Suprapubic skin (tissue), 4 donors: ENCODE measurements at regions not wholly inside any gene's neighbourhood (a gene's known extent, or its start where the extent isn't known, plus 50 kb on each side); places are given as distances from the start of the nearest gene placed in this dataset.

ENCODE experiments used
- DNase-seq, 2 donors: peaks; one replicate each; pipeline ENCODE4 v3.0.0-alpha.2; 2019; ENCODE audit warnings: low spot score in 2 of 2
- H3K27ac ChIP-seq: fragments of 200-600 bp; sonication (generic); one replicate; pipeline ENCODE4 v1.5.1; 2019
- H3K27me3 ChIP-seq: fragments of 200-600 bp; sonication (generic); one replicate; pipeline ENCODE4 v1.5.1; 2019
- H3K36me3 ChIP-seq: fragments of 200-600 bp; sonication (generic); one replicate; pipeline ENCODE4 v1.5.1; 2019
- H3K4me1 ChIP-seq: fragments of 200-600 bp; sonication (generic); one replicate; pipeline ENCODE4 v1.5.1; 2019
- H3K4me3 ChIP-seq: fragments of 200-600 bp; sonication (generic); one replicate; pipeline ENCODE4 v1.5.1; 2019; ENCODE audit warnings: mild to moderate bottlenecking
- H3K9me3 ChIP-seq: fragments of 200-600 bp; sonication (generic); one replicate; pipeline ENCODE4 v1.5.1; 2019
- CTCF ChIP-seq, 2 donors: fragments of 200-600 bp in 1 of 2; fragments of 450-650 bp in 1 of 2; sonication (generic) in 1 of 2; IDR thresholded peaks; one replicate each; pipeline ENCODE4 v1.5.1; 2016 to 2019; ENCODE audit warnings: antibody characterized with exemption in 2 of 2, mild to moderate bottlenecking in 1 of 2, moderate library complexity in 1 of 2
- EP300 ChIP-seq: sonication (generic); formaldehyde crosslinking; IDR thresholded peaks from one replicate; pipeline ENCODE4 v1.6.1; 2017; ENCODE audit warnings: antibody characterized with exemption
- POLR2A ChIP-seq, 2 donors: fragments of 450-650 bp; IDR thresholded peaks; one replicate each; pipeline ENCODE4 v1.6.1; 2017; ENCODE audit warnings: antibody characterized with exemption in 2 of 2, mild to moderate bottlenecking in 2 of 2, moderate library complexity in 2 of 2
- POLR2AphosphoS5 ChIP-seq, 3 donors: sonication (generic); formaldehyde crosslinking; IDR thresholded peaks; one replicate each; pipeline ENCODE4 v1.6.1; 2017; ENCODE audit warnings: antibody characterized with exemption in 3 of 3
- WGBS: methylation state at CpG from one replicate; pipeline ENCODE4 v1.1.5; 2018; 5-methylcytosine and 5-hydroxymethylcytosine counted together

GRCh38 chr5:167286891-167287290 lies 1004.6 kb upstream of the WWC1 start:
- Histone ChIP-seq H3K27ac (no peak overlapping the region), H3K36me3 (no peaks in the 10 kb centered on the region)

GRCh38 chr5:167290478-167290877 lies 1001.0 kb upstream of the WWC1 start:
- DNase-seq, result no peak
- no peak overlapping the region for H3K4me3 ChIP-seq
- H3K4me1 ChIP-seq, result peaks cover 18% of the 10 kb centered on the region
- no peak overlapping the region for H3K27ac ChIP-seq
- no peak for TF ChIP-seq CTCF (IDR thresholded peaks at IDR 0.05)
- TF ChIP-seq EP300, result no peak
- no peak for TF ChIP-seq POLR2AphosphoS5 (IDR thresholded peaks at IDR 0.05)
- TF ChIP-seq POLR2A (IDR thresholded peaks at IDR 0.05), result no peak
- no peaks in the 10 kb centered on the region for H3K27me3 ChIP-seq
- 75% methylated on average over 1 of the region's 1 CpG for WGBS
- H3K9me3 ChIP-seq, result no peaks in the 10 kb centered on the region
- H3K36me3 ChIP-seq, result no peaks in the 10 kb centered on the region

More at GRCh38 chr5:167286891-167287290, 1004.6 kb upstream of the WWC1 start:
- TF ChIP-seq POLR2A (IDR thresholded peaks at IDR 0.05), result no peak
- TF ChIP-seq EP300, result no peak
- no peak for TF ChIP-seq POLR2AphosphoS5 (IDR thresholded peaks at IDR 0.05)
- TF ChIP-seq CTCF (IDR thresholded peaks at IDR 0.05), result no peak
- WGBS, result 91% methylated on average over 1 of the region's 1 CpG
- Histone ChIP-seq H3K27me3 (no peaks in the 10 kb centered on the region), H3K4me1 (no peaks in the 10 kb centered on the region), H3K4me3 (no peak overlapping the region), H3K9me3 (no peaks in the 10 kb centered on the region)
- DNase-seq, result no peak

- H3K27ac ChIP-seq, result peak overlapping the region; percentile 6
- H3K9me3 ChIP-seq, result no peaks in the 10 kb centered on the region
- no peaks in the 10 kb centered on the region for H3K36me3 ChIP-seq
- no peak overlapping the region for H3K4me3 ChIP-seq
- H3K4me1 ChIP-seq, result peaks cover 31% of the 10 kb centered on the region
- WGBS, result 19% methylated on average over 3 of the region's 3 CpGs
- no peaks in the 10 kb centered on the region for H3K27me3 ChIP-seq
- no peak for TF ChIP-seq POLR2A (IDR thresholded peaks at IDR 0.05)
- TF ChIP-seq EP300, result no peak
- no peak for TF ChIP-seq CTCF (IDR thresholded peaks at IDR 0.05)
- TF ChIP-seq POLR2AphosphoS5 (IDR thresholded peaks at IDR 0.05), result no peak
- DNase-seq, result no peak
Measured at GRCh38 chr5:167294882-167295680, 996.4 kb upstream of the WWC1 start.

- TF ChIP-seq CTCF (IDR thresholded peaks at IDR 0.05) (no peak), POLR2A (IDR thresholded peaks at IDR 0.05) (no peak), POLR2AphosphoS5 (IDR thresholded peaks at IDR 0.05) (no peak), EP300 (no peak)
- peaks cover 31% of the 10 kb centered on the region for H3K4me1 ChIP-seq
- no peak for DNase-seq
- 13% methylated on average over 2 of the region's 2 CpGs for WGBS
- H3K27ac ChIP-seq, result no peak overlapping the region
- no peaks in the 10 kb centered on the region for H3K27me3 ChIP-seq
- no peak overlapping the region for H3K4me3 ChIP-seq
- no peaks in the 10 kb centered on the region for H3K9me3 ChIP-seq
- H3K36me3 ChIP-seq, result no peaks in the 10 kb centered on the region
Measured at GRCh38 chr5:167295681-167296005, 995.8 kb upstream of the WWC1 start.

- no peaks in the 10 kb centered on the region for H3K9me3 ChIP-seq
- H3K27ac ChIP-seq, result no peak overlapping the region
- peaks cover 31% of the 10 kb centered on the region for H3K4me1 ChIP-seq
- 66% methylated on average over 5 of the region's 5 CpGs for WGBS
- H3K36me3 ChIP-seq, result no peaks in the 10 kb centered on the region
- H3K4me3 ChIP-seq, result no peak overlapping the region
- TF ChIP-seq POLR2A (IDR thresholded peaks at IDR 0.05), result no peak
- no peak for TF ChIP-seq EP300
- TF ChIP-seq POLR2AphosphoS5 (IDR thresholded peaks at IDR 0.05), result no peak
- no peak for TF ChIP-seq CTCF (IDR thresholded peaks at IDR 0.05)
- no peak for DNase-seq
- H3K27me3 ChIP-seq, result no peaks in the 10 kb centered on the region
Measured at GRCh38 chr5:167296066-167296465, 995.4 kb upstream of the WWC1 start.
